WTC11 (cell line): ENCODE measurements at regions not wholly inside any gene's neighbourhood (a gene's known extent, or its start where the extent isn't known, plus 50 kb on each side); places are given as distances from the start of the nearest gene placed in this dataset.

ENCODE experiments used
- ATAC-seq: fragments of 200-7000 bp; cut with Tn5 transposase; 2 replicates; pipeline ENCODE4 v1.10.0; 2021; ENCODE audit warnings: mild to moderate bottlenecking, moderate library complexity
- CTCF ChIA-PET: fragments of 300-600 bp; sonication (Branson Sonifier 250); formaldehyde crosslinking; loops from one replicate; lab custom pipeline; 2021; ENCODE audit warnings: antibody characterized with exemption; lab: Charles Lee
- POLR2A ChIA-PET: fragments of 350-600 bp; sonication (Branson Sonifier 250); formaldehyde crosslinking; loops from one replicate; lab custom pipeline; 2021; ENCODE audit warnings: antibody characterized with exemption; lab: Charles Lee
- DNase-seq: peaks from one replicate; pipeline ENCODE4 v3.0.0; 2021; ENCODE audit warnings: low spot score
- H3K27ac Mint-ChIP-seq: 2 replicates; pipeline ENCODE4 v1.8.0; 2021; ENCODE audit warnings: mixed read lengths
- H3K27me3 Mint-ChIP-seq: 2 replicates; pipeline ENCODE4 v1.8.0; 2021; ENCODE audit warnings: low read depth, mild to moderate bottlenecking, moderate library complexity, mixed read lengths
- H3K36me3 Mint-ChIP-seq: 2 replicates; pipeline ENCODE4 v1.8.0; 2021; ENCODE audit warnings: mixed read lengths
- H3K4me1 Mint-ChIP-seq: 2 replicates; pipeline ENCODE4 v1.8.0; 2022; ENCODE audit warnings: mixed read lengths
- H3K4me3 Mint-ChIP-seq: 2 replicates; pipeline ENCODE4 v1.8.0; 2021; ENCODE audit warnings: mild to moderate bottlenecking, moderate library complexity, mixed read lengths
- H3K9me3 Mint-ChIP-seq: 2 replicates; pipeline ENCODE4 v1.8.0; 2021; ENCODE audit warnings: mixed read lengths
- CBFB ChIP-seq: sonication (generic); formaldehyde crosslinking; IDR thresholded peaks from 2 replicates; pipeline ENCODE4 v1.8.1; 2022; ENCODE audit warnings: mild to moderate bottlenecking, low read depth, missing genetic modification reagents
- EMX1 ChIP-seq: fragments of 250-450 bp; sonication (Bioruptor Pico); IDR thresholded peaks from 2 replicates; pipeline ENCODE4 v1.8.0; 2021; ENCODE audit warnings: mild to moderate bottlenecking
- FOXJ3 ChIP-seq: sonication (generic); formaldehyde crosslinking; IDR thresholded peaks from 2 replicates; pipeline ENCODE4 v1.9.0; 2021; ENCODE audit warnings: missing genetic modification reagents, mild to moderate bottlenecking, borderline replicate concordance
- FOXK1 ChIP-seq: sonication (generic); formaldehyde crosslinking; IDR thresholded peaks from 2 replicates; pipeline ENCODE4 v1.8.0; 2022; ENCODE audit warnings: mild to moderate bottlenecking, moderate library complexity, missing genetic modification reagents
- FOXP1 ChIP-seq: sonication (generic); formaldehyde crosslinking; IDR thresholded peaks from 2 replicates; pipeline ENCODE4 v1.8.0; 2022; ENCODE audit warnings: missing genetic modification reagents, mild to moderate bottlenecking, moderate library complexity, borderline replicate concordance
- GABPB1 ChIP-seq: sonication (generic); formaldehyde crosslinking; IDR thresholded peaks from 2 replicates; pipeline ENCODE4 v1.8.1; 2023; ENCODE audit warnings: mild to moderate bottlenecking, missing genetic modification reagents
- HMGA2 ChIP-seq: fragments of 250-450 bp; sonication (Bioruptor Pico); IDR thresholded peaks from 2 replicates; pipeline ENCODE4 v1.4.0; 2021; ENCODE audit warnings: mild to moderate bottlenecking, moderate library complexity
- KAT7 ChIP-seq: sonication (generic); formaldehyde crosslinking; IDR thresholded peaks from 2 replicates; pipeline ENCODE4 v1.8.1; 2023; ENCODE audit warnings: missing genetic modification reagents, mild to moderate bottlenecking, borderline replicate concordance
- MXD4 ChIP-seq: fragments of 250-450 bp; sonication (Bioruptor Pico); IDR thresholded peaks from 2 replicates; pipeline ENCODE4 v1.8.0; 2021; ENCODE audit warnings: mild to moderate bottlenecking, moderate library complexity, borderline replicate concordance
- MYBL2 ChIP-seq: sonication (generic); formaldehyde crosslinking; IDR thresholded peaks from 2 replicates; pipeline ENCODE4 v1.8.1; 2023; ENCODE audit warnings: mild to moderate bottlenecking, moderate library complexity, missing genetic modification reagents
- NFATC4 ChIP-seq: fragments of 250-450 bp; sonication (Bioruptor Pico); IDR thresholded peaks from 2 replicates; pipeline ENCODE4 v1.9.0; 2021; ENCODE audit warnings: mild to moderate bottlenecking
- NFYB ChIP-seq: sonication (generic); formaldehyde crosslinking; conservative IDR thresholded peaks from 2 replicates; pipeline ENCODE4 v1.8.0; 2022; ENCODE audit warnings: low read depth, missing genetic modification reagents
- NR1H2 ChIP-seq: sonication (generic); formaldehyde crosslinking; IDR thresholded peaks from 2 replicates; pipeline ENCODE4 v1.9.0; 2021; ENCODE audit warnings: mild to moderate bottlenecking, moderate library complexity, missing genetic modification reagents
- PRRX2 ChIP-seq: fragments of 250-450 bp; sonication (Bioruptor Pico); IDR thresholded peaks from 2 replicates; pipeline ENCODE4 v1.8.0; 2021; ENCODE audit warnings: mild to moderate bottlenecking
- RORB ChIP-seq: fragments of 250-450 bp; sonication (Bioruptor Pico); IDR thresholded peaks from 2 replicates; pipeline ENCODE4 v1.9.0; 2021; ENCODE audit warnings: mild to moderate bottlenecking
- ZNF121 ChIP-seq: sonication (generic); formaldehyde crosslinking; IDR thresholded peaks from 2 replicates; pipeline ENCODE4 v1.8.0; 2023; ENCODE audit warnings: missing genetic modification reagents
- ZNF219 ChIP-seq: sonication (generic); formaldehyde crosslinking; IDR thresholded peaks from 2 replicates; pipeline ENCODE4 v1.8.0; 2023; ENCODE audit warnings: missing genetic modification reagents, mild to moderate bottlenecking, borderline replicate concordance
- ZNF317 ChIP-seq: sonication (generic); formaldehyde crosslinking; IDR thresholded peaks from 2 replicates; pipeline ENCODE4 v1.8.1; 2023; ENCODE audit warnings: low read depth, mild to moderate bottlenecking, moderate library complexity, missing genetic modification reagents, borderline replicate concordance
- ZNF423 ChIP-seq: fragments of 250-450 bp; sonication (Bioruptor Pico); IDR thresholded peaks from 2 replicates; pipeline ENCODE4 v2.1.2; 2022; ENCODE audit warnings: mild to moderate bottlenecking, moderate library complexity
- TF ChIP-seq, protein P1 (sequence below): sonication (generic); formaldehyde crosslinking; conservative IDR thresholded peaks from 2 replicates; pipeline ENCODE4 v1.8.1; 2022; ENCODE audit warnings: mild to moderate bottlenecking, missing genetic modification reagents
- TF ChIP-seq, protein P2 (sequence below): fragments of 250-450 bp; sonication (Bioruptor Pico); IDR thresholded peaks from 2 replicates; pipeline ENCODE4 v1.9.0; 2021; ENCODE audit warnings: mild to moderate bottlenecking
- TF ChIP-seq, protein P3 (sequence below): sonication (generic); formaldehyde crosslinking; IDR thresholded peaks from 2 replicates; pipeline ENCODE4 v1.8.1; 2023; ENCODE audit warnings: mild to moderate bottlenecking, missing genetic modification reagents
- TF ChIP-seq, protein P4 (sequence below): fragments of 250-450 bp; sonication (Bioruptor Pico); IDR thresholded peaks from 2 replicates; pipeline ENCODE4 v1.8.0; 2021; ENCODE audit warnings: mild to moderate bottlenecking
- TF ChIP-seq, protein P5 (sequence below): sonication (generic); formaldehyde crosslinking; IDR thresholded peaks from 2 replicates; pipeline ENCODE4 v1.8.0; 2023; ENCODE audit warnings: mild to moderate bottlenecking, missing genetic modification reagents
- TF ChIP-seq, protein P6 (sequence below): fragments of 250-450 bp; sonication (Bioruptor Pico); IDR thresholded peaks from 2 replicates; pipeline ENCODE4 v2.1.2; 2022; ENCODE audit warnings: mild to moderate bottlenecking, moderate library complexity

DNA sequence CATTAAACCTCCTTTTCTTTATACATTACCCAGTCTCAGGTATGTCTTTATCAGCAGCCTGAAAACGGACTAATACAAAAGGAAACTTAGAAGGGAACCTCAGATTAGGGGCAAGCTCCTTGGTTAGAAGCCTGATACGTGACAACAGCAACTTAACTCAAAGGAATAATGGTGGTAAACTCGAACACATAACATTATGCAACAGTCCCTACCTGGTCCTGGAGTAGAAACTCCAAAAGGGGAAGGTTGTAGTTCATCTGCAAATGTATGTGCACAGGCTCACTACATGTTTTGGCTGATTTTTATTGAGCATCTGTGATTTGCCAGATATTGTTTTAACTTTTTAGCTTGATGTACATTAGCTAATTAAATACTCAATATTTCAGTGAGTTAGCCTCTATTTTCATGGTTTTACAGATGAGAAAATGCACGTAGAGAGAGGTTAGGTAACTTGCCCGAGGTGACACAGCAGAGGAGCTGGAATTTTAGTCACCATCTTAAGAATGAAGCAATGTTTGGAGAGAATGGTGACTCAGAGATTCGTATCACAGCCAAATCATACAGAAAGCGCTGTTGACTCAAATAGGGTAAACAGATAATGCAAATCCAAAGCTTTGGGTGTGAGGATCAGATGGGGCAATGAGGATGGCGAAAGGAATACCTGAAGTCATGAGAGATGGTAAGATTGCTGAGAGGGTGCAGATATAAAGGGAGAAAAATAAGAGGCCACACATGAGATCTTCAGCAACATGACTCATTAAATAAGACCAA, 194.9 kb upstream of the RBFOX1 start:
- Mint-ChIP-seq H3K4me3 (no peak overlapping the region), H3K27me3 (peaks cover 22% of the 10 kb centered on the region), H3K27ac (no peak overlapping the region), H3K9me3 (peaks cover 92% of the 10 kb centered on the region), H3K4me1 (no peaks in the 10 kb centered on the region), H3K36me3 (peaks cover 92% of the 10 kb centered on the region)
- POLR2A ChIA-PET: no interaction called here
- CTCF ChIA-PET: no interaction called here
- DNase-seq (no peak), ATAC-seq (no peak)
- 0 out of 2 replicates have a peak, but pooled peaks have one; percentile 20 for TF ChIP-seq GABPB1 (CRISPR knock-in tag)
- no peak for TF ChIP-seq NFYB (CRISPR knock-in tag)

DNA sequence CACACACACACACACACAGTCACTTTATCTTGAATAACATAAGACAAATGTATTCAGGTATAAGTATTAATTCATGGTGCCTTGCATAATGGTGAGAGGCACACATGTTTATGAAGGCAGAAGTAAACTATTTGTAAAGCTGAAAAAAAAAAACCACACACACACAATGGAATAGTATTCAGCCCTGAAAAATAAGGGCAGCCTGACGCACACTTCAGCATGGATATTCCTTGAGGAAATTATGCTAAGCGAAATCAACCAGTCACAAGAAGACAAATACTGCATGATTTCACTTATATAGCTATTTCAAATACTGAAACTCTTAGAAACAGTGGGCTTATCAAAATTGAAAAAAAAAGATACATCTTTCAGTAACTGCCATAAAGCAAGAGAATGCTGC, 200.2 kb upstream of the RBFOX1 start:
- Mint-ChIP-seq H3K27me3 (peaks cover 14% of the 10 kb centered on the region), H3K9me3 (peaks cover 74% of the 10 kb centered on the region), H3K27ac (no peak overlapping the region), H3K36me3 (peaks cover 71% of the 10 kb centered on the region), H3K4me3 (no peak overlapping the region), H3K4me1 (no peaks in the 10 kb centered on the region)
- ChIA-PET CTCF (no interaction called here), POLR2A (no interaction called here)
- DNase-seq: no peak
- ATAC-seq: no peak
- TF ChIP-seq NR1H2: no peak
- no peak for TF ChIP-seq FOXJ3 (CRISPR knock-in tag)
- no peak for TF ChIP-seq ZNF317 (CRISPR knock-in tag)
- TF ChIP-seq, protein P1, sequence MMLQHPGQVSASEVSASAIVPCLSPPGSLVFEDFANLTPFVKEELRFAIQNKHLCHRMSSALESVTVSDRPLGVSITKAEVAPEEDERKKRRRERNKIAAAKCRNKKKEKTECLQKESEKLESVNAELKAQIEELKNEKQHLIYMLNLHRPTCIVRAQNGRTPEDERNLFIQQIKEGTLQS (CRISPR knock-in tag): no peak
- TF ChIP-seq RORB (CRISPR knock-in tag): no peak
- no peak for TF ChIP-seq KAT7 (CRISPR knock-in tag)
- TF ChIP-seq, protein P2, sequence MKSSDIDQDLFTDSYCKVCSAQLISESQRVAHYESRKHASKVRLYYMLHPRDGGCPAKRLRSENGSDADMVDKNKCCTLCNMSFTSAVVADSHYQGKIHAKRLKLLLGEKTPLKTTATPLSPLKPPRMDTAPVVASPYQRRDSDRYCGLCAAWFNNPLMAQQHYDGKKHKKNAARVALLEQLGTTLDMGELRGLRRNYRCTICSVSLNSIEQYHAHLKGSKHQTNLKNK (CRISPR knock-in tag): no peak

DNA sequence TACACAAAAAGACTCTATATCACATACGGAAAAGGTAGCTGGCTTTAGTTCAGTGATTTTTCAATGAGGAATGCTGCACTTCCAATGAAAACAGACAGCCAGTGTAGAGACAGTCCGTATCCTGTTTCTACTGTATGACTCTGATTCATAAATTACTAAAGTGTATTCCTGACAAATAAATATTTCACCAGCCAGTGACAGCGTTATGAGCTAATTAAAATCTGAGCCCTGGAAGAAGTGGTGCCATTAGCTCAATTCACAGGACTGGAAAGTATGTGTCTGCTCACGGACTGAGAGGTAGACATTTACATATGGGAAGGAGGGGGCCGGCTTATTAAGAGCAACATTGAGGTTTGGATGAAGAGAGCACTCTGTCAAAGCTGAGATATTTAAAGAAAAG, 207.9 kb upstream of the RBFOX1 start:
- Mint-ChIP-seq H3K27ac (no peak overlapping the region), H3K27me3 (peaks cover 11% of the 10 kb centered on the region), H3K9me3 (peaks cover 69% of the 10 kb centered on the region), H3K4me1 (no peaks in the 10 kb centered on the region), H3K36me3 (peaks cover 60% of the 10 kb centered on the region), H3K4me3 (no peak overlapping the region)
- DNase-seq (no peak), ATAC-seq (no peak)
- CTCF ChIA-PET: no interaction called here
- POLR2A ChIA-PET: no interaction called here
- no peak for TF ChIP-seq FOXK1
- TF ChIP-seq ZNF423: no peak
- no peak for TF ChIP-seq ZNF121 (CRISPR knock-in tag)
- no peak for TF ChIP-seq EMX1 (CRISPR knock-in tag)
- no peak for TF ChIP-seq FOXP1
- TF ChIP-seq MXD4 (CRISPR knock-in tag): no peak
- TF ChIP-seq, protein P2 (CRISPR knock-in tag): no peak
- TF ChIP-seq NFATC4 (CRISPR knock-in tag): no peak
- TF ChIP-seq ZNF219 (CRISPR knock-in tag): no peak
- no peak for TF ChIP-seq MYBL2
- TF ChIP-seq, protein P3, sequence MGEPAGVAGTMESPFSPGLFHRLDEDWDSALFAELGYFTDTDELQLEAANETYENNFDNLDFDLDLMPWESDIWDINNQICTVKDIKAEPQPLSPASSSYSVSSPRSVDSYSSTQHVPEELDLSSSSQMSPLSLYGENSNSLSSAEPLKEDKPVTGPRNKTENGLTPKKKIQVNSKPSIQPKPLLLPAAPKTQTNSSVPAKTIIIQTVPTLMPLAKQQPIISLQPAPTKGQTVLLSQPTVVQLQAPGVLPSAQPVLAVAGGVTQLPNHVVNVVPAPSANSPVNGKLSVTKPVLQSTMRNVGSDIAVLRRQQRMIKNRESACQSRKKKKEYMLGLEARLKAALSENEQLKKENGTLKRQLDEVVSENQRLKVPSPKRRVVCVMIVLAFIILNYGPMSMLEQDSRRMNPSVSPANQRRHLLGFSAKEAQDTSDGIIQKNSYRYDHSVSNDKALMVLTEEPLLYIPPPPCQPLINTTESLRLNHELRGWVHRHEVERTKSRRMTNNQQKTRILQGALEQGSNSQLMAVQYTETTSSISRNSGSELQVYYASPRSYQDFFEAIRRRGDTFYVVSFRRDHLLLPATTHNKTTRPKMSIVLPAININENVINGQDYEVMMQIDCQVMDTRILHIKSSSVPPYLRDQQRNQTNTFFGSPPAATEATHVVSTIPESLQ (CRISPR knock-in tag): no peak
- TF ChIP-seq, protein P4, sequence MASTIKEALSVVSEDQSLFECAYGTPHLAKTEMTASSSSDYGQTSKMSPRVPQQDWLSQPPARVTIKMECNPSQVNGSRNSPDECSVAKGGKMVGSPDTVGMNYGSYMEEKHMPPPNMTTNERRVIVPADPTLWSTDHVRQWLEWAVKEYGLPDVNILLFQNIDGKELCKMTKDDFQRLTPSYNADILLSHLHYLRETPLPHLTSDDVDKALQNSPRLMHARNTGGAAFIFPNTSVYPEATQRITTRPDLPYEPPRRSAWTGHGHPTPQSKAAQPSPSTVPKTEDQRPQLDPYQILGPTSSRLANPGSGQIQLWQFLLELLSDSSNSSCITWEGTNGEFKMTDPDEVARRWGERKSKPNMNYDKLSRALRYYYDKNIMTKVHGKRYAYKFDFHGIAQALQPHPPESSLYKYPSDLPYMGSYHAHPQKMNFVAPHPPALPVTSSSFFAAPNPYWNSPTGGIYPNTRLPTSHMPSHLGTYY: no peak
- TF ChIP-seq PRRX2 (CRISPR knock-in tag): no peak
- no peak for TF ChIP-seq HMGA2
- TF ChIP-seq, protein P5, sequence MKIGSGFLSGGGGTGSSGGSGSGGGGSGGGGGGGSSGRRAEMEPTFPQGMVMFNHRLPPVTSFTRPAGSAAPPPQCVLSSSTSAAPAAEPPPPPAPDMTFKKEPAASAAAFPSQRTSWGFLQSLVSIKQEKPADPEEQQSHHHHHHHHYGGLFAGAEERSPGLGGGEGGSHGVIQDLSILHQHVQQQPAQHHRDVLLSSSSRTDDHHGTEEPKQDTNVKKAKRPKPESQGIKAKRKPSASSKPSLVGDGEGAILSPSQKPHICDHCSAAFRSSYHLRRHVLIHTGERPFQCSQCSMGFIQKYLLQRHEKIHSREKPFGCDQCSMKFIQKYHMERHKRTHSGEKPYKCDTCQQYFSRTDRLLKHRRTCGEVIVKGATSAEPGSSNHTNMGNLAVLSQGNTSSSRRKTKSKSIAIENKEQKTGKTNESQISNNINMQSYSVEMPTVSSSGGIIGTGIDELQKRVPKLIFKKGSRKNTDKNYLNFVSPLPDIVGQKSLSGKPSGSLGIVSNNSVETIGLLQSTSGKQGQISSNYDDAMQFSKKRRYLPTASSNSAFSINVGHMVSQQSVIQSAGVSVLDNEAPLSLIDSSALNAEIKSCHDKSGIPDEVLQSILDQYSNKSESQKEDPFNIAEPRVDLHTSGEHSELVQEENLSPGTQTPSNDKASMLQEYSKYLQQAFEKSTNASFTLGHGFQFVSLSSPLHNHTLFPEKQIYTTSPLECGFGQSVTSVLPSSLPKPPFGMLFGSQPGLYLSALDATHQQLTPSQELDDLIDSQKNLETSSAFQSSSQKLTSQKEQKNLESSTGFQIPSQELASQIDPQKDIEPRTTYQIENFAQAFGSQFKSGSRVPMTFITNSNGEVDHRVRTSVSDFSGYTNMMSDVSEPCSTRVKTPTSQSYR: no peak
- TF ChIP-seq CBFB (CRISPR knock-in tag): no peak
- TF ChIP-seq, protein P6, sequence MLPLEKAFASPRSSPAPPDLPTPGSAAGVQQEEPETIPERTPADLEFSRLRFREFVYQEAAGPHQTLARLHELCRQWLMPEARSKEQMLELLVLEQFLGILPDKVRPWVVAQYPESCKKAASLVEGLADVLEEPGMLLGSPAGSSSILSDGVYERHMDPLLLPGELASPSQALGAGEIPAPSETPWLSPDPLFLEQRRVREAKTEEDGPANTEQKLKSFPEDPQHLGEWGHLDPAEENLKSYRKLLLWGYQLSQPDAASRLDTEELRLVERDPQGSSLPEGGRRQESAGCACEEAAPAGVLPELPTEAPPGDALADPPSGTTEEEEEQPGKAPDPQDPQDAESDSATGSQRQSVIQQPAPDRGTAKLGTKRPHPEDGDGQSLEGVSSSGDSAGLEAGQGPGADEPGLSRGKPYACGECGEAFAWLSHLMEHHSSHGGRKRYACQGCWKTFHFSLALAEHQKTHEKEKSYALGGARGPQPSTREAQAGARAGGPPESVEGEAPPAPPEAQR (CRISPR knock-in tag): no peak
